ENCODE measurements at regions not wholly inside any gene's neighbourhood (a gene's known extent, or its start where the extent isn't known, plus 50 kb on each side); places are given as distances from the start of the nearest gene placed in this dataset.

GRCh38 chr9:91100878-91101450 lies 260.8 kb downstream of the AUH start:
- Histone ChIP-seq H3K27me3 (ENCODE audit: control insufficient read depth in 2 of 2, insufficient read depth in 2 of 2, low read length in 2 of 2) (peaks cover 0 to 6% of the 10 kb centered on the region in 2 experiments), H3K9me3 (replicated peaks; ENCODE audit: control insufficient read depth, insufficient read depth, low read length) (no peaks in the 10 kb centered on the region), H3K4me3 (replicated peaks in 1 of 3; ENCODE audit: insufficient read depth in 1 of 3, low read depth in 1 of 3, low read length in 3 of 3) (no peak overlapping the region), H4K20me1 (replicated peaks; ENCODE audit: control insufficient read depth, extremely low read depth, insufficient read depth, low read length) (no peaks in the 10 kb centered on the region), H2AFZ (ENCODE audit: low read depth, low read length) (no peak overlapping the region), H3K36me3 (ENCODE audit: control insufficient read depth in 2 of 2, extremely low read depth in 1 of 2, insufficient read depth in 2 of 2, low read length in 2 of 2) (no peaks in the 10 kb centered on the region), H3K4me1 (ENCODE audit: control insufficient read depth, extremely low read depth, insufficient read depth, low read length) (peaks cover 2% of the 10 kb centered on the region), H3K4me2 (ENCODE audit: insufficient read depth, low read length) (no peak overlapping the region), H3K9me1 (replicated peaks; ENCODE audit: control insufficient read depth, extremely low read depth, insufficient read depth, low read length) (no peaks in the 10 kb centered on the region), H3K79me2 (ENCODE audit: control insufficient read depth, insufficient read depth, low read length) (no peaks in the 10 kb centered on the region), H3K9ac (replicated peaks; ENCODE audit: extremely low read depth, insufficient read depth, low read length) (no peak overlapping the region), H3K27ac (ENCODE audit: insufficient read depth, low read depth, low read length) (no peak overlapping the region)
- DNase-seq (ENCODE audit: low read depth, low spot score) (no peak), FAIRE-seq (no peak)
- TF ChIP-seq GATA2 (IDR thresholded peaks at IDR 0.05; ENCODE audit: insufficient read depth, insufficient read length, low read depth, low read length) = no peak
- no peak for TF ChIP-seq MYC (IDR thresholded peaks at IDR 0.05; ENCODE audit: low read depth, low read length)
- no peak for TF ChIP-seq MAX (IDR thresholded peaks at IDR 0.05; ENCODE audit: insufficient read depth, insufficient read length)
- TF ChIP-seq EZH2 (IDR thresholded peaks at IDR 0.05; ENCODE audit: borderline replicate concordance, low read depth, low read length, severe bottlenecking) = no peak
- no peak for TF ChIP-seq JUN (IDR thresholded peaks at IDR 0.05; ENCODE audit: borderline replicate concordance, insufficient read depth, insufficient read length, low read depth)
- dilution Hi-C loops (cut with MboI; ENCODE audit: extremely low pct_ligation_motif_present, low sequenced_read_pairs) = no loop called here
- POLR2A ChIA-PET = no interaction called here
- CTCF ChIA-PET = interaction anchor here (0.9 to 3.1 kb wide), 6 partner anchors 11 to 186 kb away, joined by 3 to 19 read pairs (median 5); no protein-coding TSS in a partner anchor
- BruUV-seq (replicated peaks) = no TSS peak
- intact Hi-C loops (cut with micrococcal nuclease) = loop anchor here (2.0 to 5.0 kb wide), 2 partner anchors 40 to 326 kb away; no protein-coding TSS in a partner anchor

- DNase-seq (ENCODE audit: low read depth, low spot score) (no peak), FAIRE-seq (no peak)
- no peaks in the 10 kb centered on the region for H3K9me1 ChIP-seq (replicated peaks; ENCODE audit: control insufficient read depth, extremely low read depth, insufficient read depth, low read length)
- no peak overlapping the region for H2AFZ ChIP-seq (ENCODE audit: low read depth, low read length)
- H3K4me1 ChIP-seq (ENCODE audit: control insufficient read depth, extremely low read depth, insufficient read depth, low read length) = peaks cover 2% of the 10 kb centered on the region
- no peaks in the 10 kb centered on the region for H3K9me3 ChIP-seq (replicated peaks; ENCODE audit: control insufficient read depth, insufficient read depth, low read length)
- no peak overlapping the region for H3K27ac ChIP-seq (ENCODE audit: insufficient read depth, low read depth, low read length)
- H3K4me2 ChIP-seq (ENCODE audit: insufficient read depth, low read length) = no peak overlapping the region
- no peaks in the 10 kb centered on the region for H3K79me2 ChIP-seq (ENCODE audit: control insufficient read depth, insufficient read depth, low read length)
- ChIA-PET POLR2A (no interaction called here), CTCF (interaction anchor here (1.1 to 3.1 kb wide), 2 partner anchors 12 to 324 kb away, joined by 3 to 19 read pairs; no protein-coding TSS in a partner anchor)
- H4K20me1 ChIP-seq (replicated peaks; ENCODE audit: control insufficient read depth, extremely low read depth, insufficient read depth, low read length) = no peaks in the 10 kb centered on the region
- dilution Hi-C loops (cut with MboI; ENCODE audit: extremely low pct_ligation_motif_present, low sequenced_read_pairs) (no loop called here), intact Hi-C loops (cut with micrococcal nuclease) (loop anchor here (2.0 to 5.0 kb wide), 2 partner anchors 41 to 326 kb away; no protein-coding TSS in a partner anchor)
- TF ChIP-seq MYC (IDR thresholded peaks at IDR 0.05; ENCODE audit: low read depth, low read length) (no peak), CTCF (IDR thresholded peaks at IDR 0.05; ENCODE audit: extremely low read depth in 1 of 2, insufficient read depth in 1 of 2, low read depth in 1 of 2, low read length in 2 of 2) (no peak), EZH2 (IDR thresholded peaks at IDR 0.05; ENCODE audit: borderline replicate concordance, low read depth, low read length, severe bottlenecking) (no peak), GATA2 (IDR thresholded peaks at IDR 0.05; ENCODE audit: insufficient read depth, insufficient read length, low read depth, low read length) (no peak), MAX (IDR thresholded peaks at IDR 0.05; ENCODE audit: insufficient read depth, insufficient read length) (no peak), JUN (IDR thresholded peaks at IDR 0.05; ENCODE audit: borderline replicate concordance, insufficient read depth, insufficient read length, low read depth) (no peak), POLR2AphosphoS5 (IDR thresholded peaks at IDR 0.05; ENCODE audit: insufficient read depth, low read depth, low read length) (no peak), FOS (IDR thresholded peaks at IDR 0.05; ENCODE audit: borderline replicate concordance, insufficient read depth, low read length) (no peak), POLR2A (IDR thresholded peaks at IDR 0.05; ENCODE audit: low read depth, low read length) (no peak)
- no peak overlapping the region for H3K9ac ChIP-seq (replicated peaks; ENCODE audit: extremely low read depth, insufficient read depth, low read length)
- no peak overlapping the region for H3K4me3 ChIP-seq (replicated peaks in 1 of 3; ENCODE audit: insufficient read depth in 1 of 3, low read depth in 1 of 3, low read length in 3 of 3)
- H3K36me3 ChIP-seq (ENCODE audit: control insufficient read depth in 2 of 2, extremely low read depth in 1 of 2, insufficient read depth in 2 of 2, low read length in 2 of 2) = no peaks in the 10 kb centered on the region
- H3K27me3 ChIP-seq (ENCODE audit: control insufficient read depth in 2 of 2, insufficient read depth in 2 of 2, low read length in 2 of 2) = peaks cover 0 to 8% of the 10 kb centered on the region in 2 experiments
- BruUV-seq (replicated peaks) = no TSS peak
These were observed 260.0 kb downstream of the AUH start for GRCh38 chr9:91101611-91102168.
